ENCODE measurements at regions not wholly inside any gene's neighbourhood (a gene's known extent, or its start where the extent isn't known, plus 50 kb on each side); places are given as distances from the start of the nearest gene placed in this dataset.

GRCh38 chr1:82064691-82065090, 264.0 kb downstream of the ADGRL2 start:
- no peak overlapping the region for H4K91ac ChIP-seq (ENCODE audit: low read depth, low read length)
- no peaks in the 10 kb centered on the region for H3K27me3 ChIP-seq (ENCODE audit: insufficient read depth, low read length)
- no CpG with 5 or more reads among the region's 1 CpG for whole genome bisulfite sequencing (ENCODE audit: extremely low coverage, insufficient coverage, insufficient read length)
- no peak overlapping the region for H3K23ac ChIP-seq (ENCODE audit: low read length)
- no peaks in the 10 kb centered on the region for H3K4me1 ChIP-seq (ENCODE audit: control insufficient read depth in 1 of 2, insufficient read depth in 2 of 2, low read length in 2 of 2)
- no peak overlapping the region for H2BK12ac ChIP-seq (ENCODE audit: low read length)
- no peak overlapping the region for H3K14ac ChIP-seq (ENCODE audit: low read length)
- H2BK5ac ChIP-seq (ENCODE audit: low read depth, low read length, poor library complexity): no peak overlapping the region
- H3K79me2 ChIP-seq (ENCODE audit: control insufficient read depth, insufficient read depth, low read length, poor library complexity): no peaks in the 10 kb centered on the region
- no peak overlapping the region for H3K27ac ChIP-seq (ENCODE audit: low read depth, low read length)
- H3K9me3 ChIP-seq (ENCODE audit: insufficient read depth, low read depth, low read length): no peaks in the 10 kb centered on the region
- no peak overlapping the region for H3K4me2 ChIP-seq (ENCODE audit: low read length)
- H3K9ac ChIP-seq (ENCODE audit: low read length): no peak overlapping the region
- no peak for DNase-seq
- H3K18ac ChIP-seq (ENCODE audit: low read length): no peak overlapping the region
- no peak overlapping the region for H3K4me3 ChIP-seq (ENCODE audit: low read depth, low read length)
- no peak overlapping the region for H2BK120ac ChIP-seq (ENCODE audit: insufficient read depth, low read length, poor library complexity)
- H4K12ac ChIP-seq (ENCODE audit: low read depth, low read length): no peak overlapping the region
- no peaks in the 10 kb centered on the region for H3K36me3 ChIP-seq (ENCODE audit: control insufficient read depth in 1 of 2, insufficient read depth in 2 of 2, low read length in 2 of 2)
- no peak overlapping the region for H4K8ac ChIP-seq (ENCODE audit: low read depth, low read length)
- no peak overlapping the region for H2AK5ac ChIP-seq (ENCODE audit: low read length)
- H3K79me1 ChIP-seq (ENCODE audit: low read length): no peaks in the 10 kb centered on the region
- H3K4ac ChIP-seq (ENCODE audit: low read depth, low read length): no peak overlapping the region
- H2AFZ ChIP-seq (ENCODE audit: insufficient read depth, low read length, poor library complexity): no peak overlapping the region

- Histone ChIP-seq H3K27ac (ENCODE audit: low read depth, low read length) (no peak overlapping the region), H4K8ac (ENCODE audit: low read depth, low read length) (no peak overlapping the region), H2BK5ac (ENCODE audit: low read depth, low read length, poor library complexity) (no peak overlapping the region), H3K14ac (ENCODE audit: low read length) (no peak overlapping the region), H3K4me1 (ENCODE audit: control insufficient read depth in 1 of 2, insufficient read depth in 2 of 2, low read length in 2 of 2) (no peaks in the 10 kb centered on the region), H3K27me3 (ENCODE audit: insufficient read depth, low read length) (no peaks in the 10 kb centered on the region), H3K4me3 (ENCODE audit: low read depth, low read length) (no peak overlapping the region), H3K23ac (ENCODE audit: low read length) (no peak overlapping the region), H4K12ac (ENCODE audit: low read depth, low read length) (no peak overlapping the region), H3K79me1 (ENCODE audit: low read length) (no peaks in the 10 kb centered on the region), H4K91ac (ENCODE audit: low read depth, low read length) (no peak overlapping the region), H3K79me2 (ENCODE audit: control insufficient read depth, insufficient read depth, low read length, poor library complexity) (no peaks in the 10 kb centered on the region), H3K36me3 (ENCODE audit: control insufficient read depth in 1 of 2, insufficient read depth in 2 of 2, low read length in 2 of 2) (no peaks in the 10 kb centered on the region), H2BK120ac (ENCODE audit: insufficient read depth, low read length, poor library complexity) (no peak overlapping the region), H3K4me2 (ENCODE audit: low read length) (no peak overlapping the region), H3K9ac (ENCODE audit: low read length) (no peak overlapping the region), H3K9me3 (ENCODE audit: insufficient read depth, low read depth, low read length) (no peaks in the 10 kb centered on the region), H3K4ac (ENCODE audit: low read depth, low read length) (no peak overlapping the region), H2AK5ac (ENCODE audit: low read length) (no peak overlapping the region), H2BK12ac (ENCODE audit: low read length) (no peak overlapping the region), H2AFZ (ENCODE audit: insufficient read depth, low read length, poor library complexity) (no peak overlapping the region), H3K18ac (ENCODE audit: low read length) (no peak overlapping the region)
- WGBS (ENCODE audit: extremely low coverage, insufficient coverage, insufficient read length): no CpG with 5 or more reads among the region's 2 CpGs
- no peak for DNase-seq
Observed at GRCh38 chr1:82062206-82062605, 261.5 kb downstream of the ADGRL2 start.

- no peaks in the 10 kb centered on the region for H3K79me2 ChIP-seq (ENCODE audit: control insufficient read depth, insufficient read depth, low read length, poor library complexity)
- H3K36me3 ChIP-seq (ENCODE audit: control insufficient read depth in 1 of 2, insufficient read depth in 2 of 2, low read length in 2 of 2): no peaks in the 10 kb centered on the region
- no peak overlapping the region for H3K4ac ChIP-seq (ENCODE audit: low read depth, low read length)
- H3K4me1 ChIP-seq (ENCODE audit: control insufficient read depth in 1 of 2, insufficient read depth in 2 of 2, low read length in 2 of 2): no peaks in the 10 kb centered on the region
- H3K27ac ChIP-seq (ENCODE audit: low read depth, low read length): no peak overlapping the region
- no peak overlapping the region for H2BK5ac ChIP-seq (ENCODE audit: low read depth, low read length, poor library complexity)
- H3K27me3 ChIP-seq (ENCODE audit: insufficient read depth, low read length): no peaks in the 10 kb centered on the region
- H3K79me1 ChIP-seq (ENCODE audit: low read length): no peaks in the 10 kb centered on the region
- no peak overlapping the region for H2BK120ac ChIP-seq (ENCODE audit: insufficient read depth, low read length, poor library complexity)
- no peak for DNase-seq
- H3K18ac ChIP-seq (ENCODE audit: low read length): no peak overlapping the region
- H4K8ac ChIP-seq (ENCODE audit: low read depth, low read length): no peak overlapping the region
- no peaks in the 10 kb centered on the region for H3K9me3 ChIP-seq (ENCODE audit: insufficient read depth, low read depth, low read length)
- H3K14ac ChIP-seq (ENCODE audit: low read length): no peak overlapping the region
- H2AK5ac ChIP-seq (ENCODE audit: low read length): no peak overlapping the region
- no peak overlapping the region for H3K9ac ChIP-seq (ENCODE audit: low read length)
- no CpG with 5 or more reads among the region's 3 CpGs for whole genome bisulfite sequencing (ENCODE audit: extremely low coverage, insufficient coverage, insufficient read length)
- H3K4me3 ChIP-seq (ENCODE audit: low read depth, low read length): no peak overlapping the region
- H2AFZ ChIP-seq (ENCODE audit: insufficient read depth, low read length, poor library complexity): no peak overlapping the region
- no peak overlapping the region for H4K91ac ChIP-seq (ENCODE audit: low read depth, low read length)
- no peak overlapping the region for H4K12ac ChIP-seq (ENCODE audit: low read depth, low read length)
- no peak overlapping the region for H3K23ac ChIP-seq (ENCODE audit: low read length)
- no peak overlapping the region for H2BK12ac ChIP-seq (ENCODE audit: low read length)
- no peak overlapping the region for H3K4me2 ChIP-seq (ENCODE audit: low read length)
Observed at GRCh38 chr1:82059959-82060358, 259.2 kb downstream of the ADGRL2 start.

GRCh38 chr1:82057011-82057410, 256.3 kb downstream of the ADGRL2 start:
- no peak overlapping the region for H3K18ac ChIP-seq (ENCODE audit: low read length)
- H3K27me3 ChIP-seq (ENCODE audit: insufficient read depth, low read length): no peaks in the 10 kb centered on the region
- no peaks in the 10 kb centered on the region for H3K36me3 ChIP-seq (ENCODE audit: control insufficient read depth in 1 of 2, insufficient read depth in 2 of 2, low read length in 2 of 2)
- no peak overlapping the region for H4K12ac ChIP-seq (ENCODE audit: low read depth, low read length)
- DNase-seq: no peak
- H2AFZ ChIP-seq (ENCODE audit: insufficient read depth, low read length, poor library complexity): no peak overlapping the region
- H4K8ac ChIP-seq (ENCODE audit: low read depth, low read length): no peak overlapping the region
- WGBS (ENCODE audit: extremely low coverage, insufficient coverage, insufficient read length): no CpG with 5 or more reads among the region's 4 CpGs
- no peak overlapping the region for H3K14ac ChIP-seq (ENCODE audit: low read length)
- H3K4me2 ChIP-seq (ENCODE audit: low read length): no peak overlapping the region
- H3K4ac ChIP-seq (ENCODE audit: low read depth, low read length): no peak overlapping the region
- H3K79me2 ChIP-seq (ENCODE audit: control insufficient read depth, insufficient read depth, low read length, poor library complexity): no peaks in the 10 kb centered on the region
- H3K4me3 ChIP-seq (ENCODE audit: low read depth, low read length): no peak overlapping the region
- H3K79me1 ChIP-seq (ENCODE audit: low read length): no peaks in the 10 kb centered on the region
- H2BK12ac ChIP-seq (ENCODE audit: low read length): no peak overlapping the region
- no peak overlapping the region for H4K91ac ChIP-seq (ENCODE audit: low read depth, low read length)
- no peak overlapping the region for H3K9ac ChIP-seq (ENCODE audit: low read length)
- H3K23ac ChIP-seq (ENCODE audit: low read length): no peak overlapping the region
- H2BK120ac ChIP-seq (ENCODE audit: insufficient read depth, low read length, poor library complexity): no peak overlapping the region
- H2BK5ac ChIP-seq (ENCODE audit: low read depth, low read length, poor library complexity): no peak overlapping the region
- peaks cover 0 to 3% of the 10 kb centered on the region in 2 experiments for H3K4me1 ChIP-seq (ENCODE audit: control insufficient read depth in 1 of 2, insufficient read depth in 2 of 2, low read length in 2 of 2)
- H3K9me3 ChIP-seq (ENCODE audit: insufficient read depth, low read depth, low read length): no peaks in the 10 kb centered on the region
- no peak overlapping the region for H3K27ac ChIP-seq (ENCODE audit: low read depth, low read length)
- no peak overlapping the region for H2AK5ac ChIP-seq (ENCODE audit: low read length)
